Activated B cell treated with CpG ODN at 0.5 μM for 24 hours (primary cell): ENCODE measurements at regions not wholly inside any gene's neighbourhood (a gene's known extent, or its start where the extent isn't known, plus 50 kb on each side); places are given as distances from the start of the nearest gene placed in this dataset.

ENCODE experiments used
- ATAC-seq: fragments of 200-7000 bp; cut with Tn5 transposase; one replicate; pipeline ENCODE4 v1.10.0; 2021; ENCODE audit warnings: low read depth, mild to moderate bottlenecking, moderate library complexity
- CTCF ChIA-PET: fragments of 350-600 bp; sonication (Branson Sonifier 250); formaldehyde crosslinking; loops from one replicate; lab custom pipeline; 2021; ENCODE audit warnings: antibody characterized with exemption; lab: Charles Lee
- POLR2A ChIA-PET: fragments of 350-600 bp; sonication (Branson Sonifier 250); formaldehyde crosslinking; loops from one replicate; lab custom pipeline; 2021; ENCODE audit warnings: antibody characterized with exemption; lab: Charles Lee
- DNase-seq: peaks from one replicate; pipeline ENCODE4 v3.0.0; 2022
- H3K27ac Mint-ChIP-seq: one replicate; pipeline ENCODE4 v1.8.0; 2020; ENCODE audit warnings: mixed read lengths
- H3K27me3 Mint-ChIP-seq: one replicate; pipeline ENCODE4 v1.8.0; 2021; ENCODE audit warnings: mixed read lengths
- H3K36me3 Mint-ChIP-seq: one replicate; pipeline ENCODE4 v1.8.0; 2021; ENCODE audit warnings: low read depth, mixed read lengths
- H3K4me1 Mint-ChIP-seq: one replicate; pipeline ENCODE4 v1.8.0; 2021; ENCODE audit warnings: mixed read lengths
- H3K4me3 Mint-ChIP-seq: one replicate; pipeline ENCODE4 v1.8.0; 2020; ENCODE audit warnings: mild to moderate bottlenecking, mixed read lengths
- H3K9me3 Mint-ChIP-seq: one replicate; pipeline ENCODE4 v1.8.0; 2020; ENCODE audit warnings: mixed read lengths
- CTCF ChIP-seq: fragments of 200-600 bp; IDR thresholded peaks from one replicate; pipeline ENCODE4 v1.8.0; 2022; ENCODE audit warnings: antibody characterized with exemption, mild to moderate bottlenecking
- intact Hi-C: fragments of 100-400 bp; cut with micrococcal nuclease; formaldehyde crosslinking; loops from one replicate; pipeline ENCODE4 v1.15.1; 2024

GRCh38 chr13:64278493-64278892 is 2862.8 kb upstream of the PCDH20 start:
- intact Hi-C loops, result no loop called here
- Mint-ChIP-seq H3K4me1 (no peaks in the 10 kb centered on the region), H3K9me3 (peaks cover 3% of the 10 kb centered on the region), H3K4me3 (no peak overlapping the region), H3K27me3 (no peaks in the 10 kb centered on the region), H3K36me3 (no peaks in the 10 kb centered on the region), H3K27ac (no peak overlapping the region)
- ATAC-seq (no peak), DNase-seq (no peak)
- ChIA-PET POLR2A (no interaction called here), CTCF (no interaction called here)
- no peak for TF ChIP-seq CTCF

- ChIA-PET POLR2A (no interaction called here), CTCF (no interaction called here)
- Mint-ChIP-seq H3K36me3 (no peaks in the 10 kb centered on the region), H3K9me3 (peaks cover 3% of the 10 kb centered on the region), H3K27me3 (no peaks in the 10 kb centered on the region), H3K4me3 (no peak overlapping the region), H3K4me1 (no peaks in the 10 kb centered on the region), H3K27ac (no peak overlapping the region)
- intact Hi-C loops, result no loop called here
- no peak for TF ChIP-seq CTCF
- ATAC-seq (no peak), DNase-seq (no peak)
These were observed 2861.4 kb upstream of the PCDH20 start for GRCh38 chr13:64277097-64277496.

- Mint-ChIP-seq H3K27me3 (no peaks in the 10 kb centered on the region), H3K9me3 (peaks cover 3% of the 10 kb centered on the region), H3K36me3 (no peaks in the 10 kb centered on the region), H3K4me1 (no peaks in the 10 kb centered on the region), H3K27ac (no peak overlapping the region), H3K4me3 (no peak overlapping the region)
- CTCF ChIA-PET, result interaction anchor here (0.7 kb wide), 1 partner anchor 65 kb away, joined by 3 read pairs; no protein-coding TSS in a partner anchor
- DNase-seq, result no peak
- ATAC-seq, result no peak
- intact Hi-C loops, result no loop called here
- POLR2A ChIA-PET, result no interaction called here
- no peak for TF ChIP-seq CTCF
These were observed 2860.6 kb upstream of the PCDH20 start for GRCh38 chr13:64276232-64276631.

- Mint-ChIP-seq H3K4me1 (no peaks in the 10 kb centered on the region), H3K4me3 (no peak overlapping the region), H3K36me3 (no peaks in the 10 kb centered on the region), H3K9me3 (no peaks in the 10 kb centered on the region), H3K27me3 (no peaks in the 10 kb centered on the region), H3K27ac (no peak overlapping the region)
- DNase-seq (no peak), ATAC-seq (no peak)
- no peak for TF ChIP-seq CTCF
- intact Hi-C loops, result no loop called here
- ChIA-PET CTCF (no interaction called here), POLR2A (no interaction called here)
These were observed 2859.0 kb upstream of the PCDH20 start for GRCh38 chr13:64274481-64275217.

GRCh38 chr13:64273780-64274179 is 2858.1 kb upstream of the PCDH20 start:
- H3K4me1 Mint-ChIP-seq, result no peaks in the 10 kb centered on the region
- H3K9me3 Mint-ChIP-seq, result no peaks in the 10 kb centered on the region
- no peaks in the 10 kb centered on the region for H3K27me3 Mint-ChIP-seq
- CTCF ChIA-PET, result no interaction called here
- H3K27ac Mint-ChIP-seq, result no peak overlapping the region
- TF ChIP-seq CTCF, result no peak
- ATAC-seq (no peak), DNase-seq (no peak)
- POLR2A ChIA-PET, result no interaction called here
- no peak overlapping the region for H3K4me3 Mint-ChIP-seq
- H3K36me3 Mint-ChIP-seq, result no peaks in the 10 kb centered on the region
- intact Hi-C loops, result no loop called here
